ENCODE measurements at regions not wholly inside any gene's neighbourhood (a gene's known extent, or its start where the extent isn't known, plus 50 kb on each side); places are given as distances from the start of the nearest gene placed in this dataset.

DNA sequence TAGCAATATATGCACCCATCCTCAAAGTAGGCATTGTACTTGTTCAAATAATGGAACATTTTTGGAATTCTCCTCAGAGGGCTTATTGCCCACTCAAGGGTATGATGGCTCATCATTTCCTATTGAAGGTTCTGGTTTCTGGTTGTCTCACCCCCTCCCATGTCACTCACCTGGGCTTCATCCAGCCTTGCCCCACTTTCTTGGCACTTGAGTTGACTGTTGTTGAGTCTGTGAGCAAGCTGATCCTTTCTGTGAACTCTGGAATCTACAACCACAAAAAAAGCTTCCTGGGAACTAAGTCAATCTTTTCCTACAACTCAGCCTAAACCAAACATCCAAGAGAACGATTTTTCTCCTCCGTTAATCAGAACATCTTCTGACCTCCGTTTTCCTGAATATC, 73.9 kb upstream of the ANKH start:
- H3K4me1 ChIP-seq: no peaks in the 10 kb centered on the region
- no peaks in the 10 kb centered on the region for H3K27me3 ChIP-seq
- H3K4me3 ChIP-seq: no peak overlapping the region
- H3K27ac ChIP-seq: no peak overlapping the region
- TF ChIP-seq POLR2A (IDR thresholded peaks at IDR 0.05): no peak
- TF ChIP-seq POLR2AphosphoS5 (IDR thresholded peaks at IDR 0.05): no peak
- TF ChIP-seq, protein P1, sequence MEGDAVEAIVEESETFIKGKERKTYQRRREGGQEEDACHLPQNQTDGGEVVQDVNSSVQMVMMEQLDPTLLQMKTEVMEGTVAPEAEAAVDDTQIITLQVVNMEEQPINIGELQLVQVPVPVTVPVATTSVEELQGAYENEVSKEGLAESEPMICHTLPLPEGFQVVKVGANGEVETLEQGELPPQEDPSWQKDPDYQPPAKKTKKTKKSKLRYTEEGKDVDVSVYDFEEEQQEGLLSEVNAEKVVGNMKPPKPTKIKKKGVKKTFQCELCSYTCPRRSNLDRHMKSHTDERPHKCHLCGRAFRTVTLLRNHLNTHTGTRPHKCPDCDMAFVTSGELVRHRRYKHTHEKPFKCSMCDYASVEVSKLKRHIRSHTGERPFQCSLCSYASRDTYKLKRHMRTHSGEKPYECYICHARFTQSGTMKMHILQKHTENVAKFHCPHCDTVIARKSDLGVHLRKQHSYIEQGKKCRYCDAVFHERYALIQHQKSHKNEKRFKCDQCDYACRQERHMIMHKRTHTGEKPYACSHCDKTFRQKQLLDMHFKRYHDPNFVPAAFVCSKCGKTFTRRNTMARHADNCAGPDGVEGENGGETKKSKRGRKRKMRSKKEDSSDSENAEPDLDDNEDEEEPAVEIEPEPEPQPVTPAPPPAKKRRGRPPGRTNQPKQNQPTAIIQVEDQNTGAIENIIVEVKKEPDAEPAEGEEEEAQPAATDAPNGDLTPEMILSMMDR (IDR thresholded peaks at IDR 0.05): no peak
- no peak for TF ChIP-seq EP300 (IDR thresholded peaks at IDR 0.05)
- no peaks in the 10 kb centered on the region for H3K36me3 ChIP-seq
- ATAC-seq: no peak
- WGBS, 2 donors (ENCODE audit: low coverage in 1 of 2): 54 to 61% methylated on average over 3 of the region's 3 CpGs
- no peaks in the 10 kb centered on the region for H3K9me3 ChIP-seq

DNA sequence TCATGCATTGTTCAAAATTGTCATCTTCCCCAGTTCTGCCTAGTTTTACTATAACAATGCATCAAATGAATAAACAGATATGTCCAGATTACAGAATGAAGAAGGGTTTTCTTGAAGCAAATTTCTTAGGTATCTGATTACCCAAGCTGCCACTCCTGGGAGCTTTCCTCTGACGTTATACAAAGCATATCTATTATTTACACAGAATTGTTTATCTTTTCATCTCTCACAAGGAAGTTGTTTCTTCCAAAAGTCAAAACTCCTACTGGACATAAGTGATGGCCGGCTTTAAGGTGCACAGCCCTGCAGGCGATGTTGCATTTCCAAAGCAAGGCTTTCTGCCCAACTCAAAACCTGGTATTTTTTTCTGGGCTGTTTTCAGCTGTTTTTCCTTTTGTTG, 73.4 kb upstream of the ANKH start:
- Histone ChIP-seq H3K27ac (no peak overlapping the region), H3K4me1 (no peaks in the 10 kb centered on the region), H3K9me3 (no peaks in the 10 kb centered on the region), H3K4me3 (no peak overlapping the region), H3K36me3 (no peaks in the 10 kb centered on the region), H3K27me3 (no peaks in the 10 kb centered on the region)
- ATAC-seq: no peak
- WGBS, 2 donors (ENCODE audit: low coverage in 1 of 2): 36 to 54% methylated on average over 3 of the region's 3 CpGs
- TF ChIP-seq POLR2AphosphoS5 (IDR thresholded peaks at IDR 0.05) (no peak), POLR2A (IDR thresholded peaks at IDR 0.05) (no peak), EP300 (IDR thresholded peaks at IDR 0.05) (no peak)
- TF ChIP-seq, protein P1 (IDR thresholded peaks at IDR 0.05): no peak

DNA sequence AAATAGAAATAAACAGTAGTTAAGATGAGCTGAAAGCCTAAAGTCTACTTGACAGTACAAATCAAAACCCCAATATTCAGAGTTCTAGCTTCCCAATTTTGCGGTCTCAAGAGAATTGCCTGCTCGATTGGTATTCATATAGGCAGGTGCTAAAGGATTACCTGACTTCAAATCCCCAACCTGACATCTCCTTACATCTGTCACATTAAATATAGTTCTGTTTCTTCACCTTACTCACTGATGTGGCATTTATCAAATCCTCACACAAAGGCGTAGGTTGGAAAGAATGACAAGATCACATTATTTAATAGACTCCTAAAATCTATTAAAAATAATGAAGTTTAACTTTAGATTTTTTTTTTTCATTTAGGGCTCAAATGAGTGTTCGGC, 72.8 kb upstream of the ANKH start:
- Histone ChIP-seq H3K4me1 (no peaks in the 10 kb centered on the region), H3K9me3 (no peaks in the 10 kb centered on the region), H3K27ac (no peak overlapping the region), H3K36me3 (no peaks in the 10 kb centered on the region), H3K27me3 (no peaks in the 10 kb centered on the region), H3K4me3 (no peak overlapping the region)
- WGBS, 2 donors (ENCODE audit: low coverage in 1 of 2): 90 to 93% methylated on average over 3 to 4 of the region's 4 CpGs
- ATAC-seq: no peak
- TF ChIP-seq POLR2A (IDR thresholded peaks at IDR 0.05): no peak
- TF ChIP-seq EP300 (IDR thresholded peaks at IDR 0.05): no peak
- TF ChIP-seq, protein P1 (IDR thresholded peaks at IDR 0.05): no peak
- no peak for TF ChIP-seq POLR2AphosphoS5 (IDR thresholded peaks at IDR 0.05)

DNA sequence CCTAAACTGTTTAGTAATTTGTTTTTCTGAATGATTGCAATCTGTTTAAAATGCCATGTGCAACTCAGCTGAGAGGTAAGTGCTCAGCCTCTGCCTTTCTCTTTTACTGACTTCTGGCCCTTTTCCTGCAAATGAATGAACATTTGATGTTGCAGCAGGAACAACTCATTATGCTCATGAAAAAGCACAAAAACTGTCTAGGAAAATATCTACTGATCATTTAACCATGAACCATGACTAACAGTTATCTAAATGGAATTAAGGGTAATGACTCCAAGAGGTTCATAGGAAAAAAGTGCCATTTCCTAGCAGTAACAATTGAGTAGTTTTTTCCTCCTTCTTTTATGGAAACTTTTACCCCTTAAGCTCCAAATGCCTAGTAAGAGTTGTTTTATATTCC, 70.6 kb upstream of the ANKH start:
- H3K9me3 ChIP-seq: no peaks in the 10 kb centered on the region
- H3K4me1 ChIP-seq: no peaks in the 10 kb centered on the region
- H3K27ac ChIP-seq: no peak overlapping the region
- peaks cover 12% of the 10 kb centered on the region for H3K27me3 ChIP-seq
- no peak overlapping the region for H3K4me3 ChIP-seq
- no peak for TF ChIP-seq EP300 (IDR thresholded peaks at IDR 0.05)
- TF ChIP-seq POLR2AphosphoS5 (IDR thresholded peaks at IDR 0.05): no peak
- TF ChIP-seq POLR2A (IDR thresholded peaks at IDR 0.05): no peak
- TF ChIP-seq, protein P1 (IDR thresholded peaks at IDR 0.05): no peak
- H3K36me3 ChIP-seq: no peaks in the 10 kb centered on the region
- no peak for ATAC-seq

DNA sequence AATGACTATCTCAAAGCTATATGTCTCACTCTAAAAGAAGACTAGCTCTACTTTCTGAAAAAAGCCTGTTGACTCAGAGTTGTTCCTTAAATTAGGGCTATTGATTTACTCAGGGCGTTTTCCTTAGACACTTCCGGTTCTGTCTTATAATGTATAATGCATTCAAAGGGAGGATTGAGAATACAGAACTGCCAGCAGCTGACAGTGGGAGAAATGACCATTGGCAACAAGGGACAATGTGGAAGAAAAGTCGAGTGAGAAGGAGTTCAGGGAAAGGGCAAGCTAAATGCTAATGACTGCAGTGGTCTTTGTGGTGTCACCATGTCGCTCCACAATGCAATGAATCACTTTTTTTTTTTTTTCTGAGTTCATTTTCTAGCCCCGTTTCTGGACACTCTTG, 65.7 kb upstream of the ANKH start:
- H3K27ac ChIP-seq: no peak overlapping the region
- H3K4me1 ChIP-seq: no peaks in the 10 kb centered on the region
- no peaks in the 10 kb centered on the region for H3K9me3 ChIP-seq
- H3K36me3 ChIP-seq: no peaks in the 10 kb centered on the region
- ATAC-seq: peak; percentile 50
- peaks cover 12% of the 10 kb centered on the region for H3K27me3 ChIP-seq
- no peak overlapping the region for H3K4me3 ChIP-seq
- 37 to 39% methylated on average over 4 to 5 of the region's 5 CpGs for WGBS, 2 donors (ENCODE audit: low coverage in 1 of 2)
- TF ChIP-seq POLR2AphosphoS5 (IDR thresholded peaks at IDR 0.05): no peak
- TF ChIP-seq, protein P1 (IDR thresholded peaks at IDR 0.05): no peak
- TF ChIP-seq EP300 (IDR thresholded peaks at IDR 0.05): no peak
- TF ChIP-seq POLR2A (IDR thresholded peaks at IDR 0.05): no peak
